ENCODE measurements at regions not wholly inside any gene's neighbourhood (a gene's known extent, or its start where the extent isn't known, plus 50 kb on each side); places are given as distances from the start of the nearest gene placed in this dataset.

- Histone ChIP-seq H3F3A (ENCODE audit: insufficient read depth, low read length) (no peaks in the 10 kb centered on the region), H3K36me3 (replicated peaks; ENCODE audit: insufficient read depth, low read length) (no peaks in the 10 kb centered on the region), H3K9me2 (replicated peaks; ENCODE audit: insufficient read depth, low read length) (no peaks in the 10 kb centered on the region), H3K27ac (ENCODE audit: low read length) (no peak overlapping the region), H3K27me3 (replicated peaks; ENCODE audit: insufficient read depth, low read length) (no peaks in the 10 kb centered on the region), H3K9me3 (replicated peaks; ENCODE audit: insufficient read depth, low read length) (no peaks in the 10 kb centered on the region), H3K4me1 (ENCODE audit: low read length) (no peaks in the 10 kb centered on the region), H3K79me2 (ENCODE audit: low read length) (no peaks in the 10 kb centered on the region), H3K4me2 (ENCODE audit: low read depth, low read length) (no peak overlapping the region), H2AFZ (ENCODE audit: low read length) (no peak overlapping the region), H3K9ac (ENCODE audit: low read length) (no peak overlapping the region), H4K20me1 (ENCODE audit: insufficient read depth, low read length) (no peaks in the 10 kb centered on the region), H3K4me3 (ENCODE audit: low read length) (no peak overlapping the region)
- TF ChIP-seq EZH2 (optimal IDR thresholded peaks at IDR 0.05; ENCODE audit: low read depth, low read length) (no peak), CTCF (IDR thresholded peaks at IDR 0.05; ENCODE audit: low read length) (no peak), EZH2phosphoT487 (IDR thresholded peaks at IDR 0.05; ENCODE audit: low read length) (no peak)
- DNase-seq, result no peak
Observed at GRCh38 chr17:14919631-14920213, 345.4 kb downstream of the PMP22 start.

GRCh38 chr17:14919094-14919493 lies 346.0 kb downstream of the PMP22 start:
- H3K4me2 ChIP-seq (ENCODE audit: low read depth, low read length), result no peak overlapping the region
- no peak for TF ChIP-seq EZH2 (optimal IDR thresholded peaks at IDR 0.05; ENCODE audit: low read depth, low read length)
- TF ChIP-seq CTCF (IDR thresholded peaks at IDR 0.05; ENCODE audit: low read length), result no peak
- no peak for TF ChIP-seq EZH2phosphoT487 (IDR thresholded peaks at IDR 0.05; ENCODE audit: low read length)
- no peaks in the 10 kb centered on the region for H3F3A ChIP-seq (ENCODE audit: insufficient read depth, low read length)
- H3K27ac ChIP-seq (ENCODE audit: low read length), result no peak overlapping the region
- H3K9ac ChIP-seq (ENCODE audit: low read length), result no peak overlapping the region
- H2AFZ ChIP-seq (ENCODE audit: low read length), result no peak overlapping the region
- H3K36me3 ChIP-seq (replicated peaks; ENCODE audit: insufficient read depth, low read length), result no peaks in the 10 kb centered on the region
- no peaks in the 10 kb centered on the region for H3K9me2 ChIP-seq (replicated peaks; ENCODE audit: insufficient read depth, low read length)
- H4K20me1 ChIP-seq (ENCODE audit: insufficient read depth, low read length), result no peaks in the 10 kb centered on the region
- no peaks in the 10 kb centered on the region for H3K79me2 ChIP-seq (ENCODE audit: low read length)
- H3K4me3 ChIP-seq (ENCODE audit: low read length), result no peak overlapping the region
- H3K4me1 ChIP-seq (ENCODE audit: low read length), result no peaks in the 10 kb centered on the region
- no peaks in the 10 kb centered on the region for H3K27me3 ChIP-seq (replicated peaks; ENCODE audit: insufficient read depth, low read length)
- H3K9me3 ChIP-seq (replicated peaks; ENCODE audit: insufficient read depth, low read length), result no peaks in the 10 kb centered on the region
- no peak for DNase-seq

- no peaks in the 10 kb centered on the region for H3K79me2 ChIP-seq (ENCODE audit: low read length)
- TF ChIP-seq EZH2phosphoT487 (IDR thresholded peaks at IDR 0.05; ENCODE audit: low read length) (no peak), CTCF (IDR thresholded peaks at IDR 0.05; ENCODE audit: low read length) (no peak), EZH2 (optimal IDR thresholded peaks at IDR 0.05; ENCODE audit: low read depth, low read length) (no peak)
- no peak overlapping the region for H3K27ac ChIP-seq (ENCODE audit: low read length)
- no peaks in the 10 kb centered on the region for H3K9me3 ChIP-seq (replicated peaks; ENCODE audit: insufficient read depth, low read length)
- H3K4me3 ChIP-seq (ENCODE audit: low read length), result no peak overlapping the region
- H3K4me1 ChIP-seq (ENCODE audit: low read length), result no peaks in the 10 kb centered on the region
- H2AFZ ChIP-seq (ENCODE audit: low read length), result no peak overlapping the region
- H3K27me3 ChIP-seq (replicated peaks; ENCODE audit: insufficient read depth, low read length), result no peaks in the 10 kb centered on the region
- no peaks in the 10 kb centered on the region for H3K36me3 ChIP-seq (replicated peaks; ENCODE audit: insufficient read depth, low read length)
- H3K9ac ChIP-seq (ENCODE audit: low read length), result no peak overlapping the region
- no peak overlapping the region for H3K4me2 ChIP-seq (ENCODE audit: low read depth, low read length)
- no peaks in the 10 kb centered on the region for H4K20me1 ChIP-seq (ENCODE audit: insufficient read depth, low read length)
- no peaks in the 10 kb centered on the region for H3K9me2 ChIP-seq (replicated peaks; ENCODE audit: insufficient read depth, low read length)
- DNase-seq, result no peak
- H3F3A ChIP-seq (ENCODE audit: insufficient read depth, low read length), result no peaks in the 10 kb centered on the region
Observed at GRCh38 chr17:14918540-14918939, 346.6 kb downstream of the PMP22 start.
